ENCODE measurements at regions not wholly inside any gene's neighbourhood (a gene's known extent, or its start where the extent isn't known, plus 50 kb on each side); places are given as distances from the start of the nearest gene placed in this dataset.

- H3K9ac ChIP-seq (ENCODE audit: low read depth in 1 of 2, low read length in 2 of 2): no peak overlapping the region
- no peaks in the 10 kb centered on the region for H3K36me3 ChIP-seq (ENCODE audit: control insufficient read depth in 4 of 4, insufficient read depth in 3 of 4, low read depth in 1 of 4, low read length in 3 of 4)
- TF ChIP-seq, protein P1, sequence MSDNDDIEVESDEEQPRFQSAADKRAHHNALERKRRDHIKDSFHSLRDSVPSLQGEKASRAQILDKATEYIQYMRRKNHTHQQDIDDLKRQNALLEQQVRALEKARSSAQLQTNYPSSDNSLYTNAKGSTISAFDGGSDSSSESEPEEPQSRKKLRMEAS (IDR thresholded peaks at IDR 0.05): no peak
- TF ChIP-seq NR2F2 (IDR thresholded peaks at IDR 0.05) (no peak), EGR1 (IDR thresholded peaks at IDR 0.05; ENCODE audit: low read depth in 2 of 2) (no peak), FOXA1 (IDR thresholded peaks at IDR 0.05) (no peak), JUND (IDR thresholded peaks at IDR 0.05) (no peak), YY1 (IDR thresholded peaks at IDR 0.05) (no peak), RAD21 (IDR thresholded peaks at IDR 0.05) (no peak), FOXA2 (IDR thresholded peaks at IDR 0.05) (no peak), ZBTB33 (IDR thresholded peaks at IDR 0.05) (no peak), TAF1 (conservative IDR thresholded peaks at IDR 0.05) (no peak), HNF4A (conservative IDR thresholded peaks at IDR 0.05) (no peak)
- no peaks in the 10 kb centered on the region for H3K4me1 ChIP-seq (ENCODE audit: control insufficient read depth in 4 of 4, insufficient read depth in 4 of 4, low read length in 3 of 4)
- H3K27ac ChIP-seq (ENCODE audit: low read depth in 1 of 2, low read length in 2 of 2): no peak overlapping the region
- WGBS: 62% methylated on average over 4 of the region's 4 CpGs
- no peaks in the 10 kb centered on the region for H3K9me3 ChIP-seq (ENCODE audit: control insufficient read depth in 4 of 4, low read length in 3 of 4)
- peaks cover 0 to 2% (median 0%) of the 10 kb centered on the region in 4 donors for H3K27me3 ChIP-seq (ENCODE audit: control insufficient read depth in 4 of 4, insufficient read depth in 4 of 4, low read length in 3 of 4)
- DNase-seq (ENCODE audit: low spot score): no peak
- no peak overlapping the region for H3K4me3 ChIP-seq (ENCODE audit: low read depth in 1 of 3, low read length in 3 of 3)
Measured at GRCh38 chr14:65242732-65243134, 140.4 kb upstream of the MAX start.

DNA sequence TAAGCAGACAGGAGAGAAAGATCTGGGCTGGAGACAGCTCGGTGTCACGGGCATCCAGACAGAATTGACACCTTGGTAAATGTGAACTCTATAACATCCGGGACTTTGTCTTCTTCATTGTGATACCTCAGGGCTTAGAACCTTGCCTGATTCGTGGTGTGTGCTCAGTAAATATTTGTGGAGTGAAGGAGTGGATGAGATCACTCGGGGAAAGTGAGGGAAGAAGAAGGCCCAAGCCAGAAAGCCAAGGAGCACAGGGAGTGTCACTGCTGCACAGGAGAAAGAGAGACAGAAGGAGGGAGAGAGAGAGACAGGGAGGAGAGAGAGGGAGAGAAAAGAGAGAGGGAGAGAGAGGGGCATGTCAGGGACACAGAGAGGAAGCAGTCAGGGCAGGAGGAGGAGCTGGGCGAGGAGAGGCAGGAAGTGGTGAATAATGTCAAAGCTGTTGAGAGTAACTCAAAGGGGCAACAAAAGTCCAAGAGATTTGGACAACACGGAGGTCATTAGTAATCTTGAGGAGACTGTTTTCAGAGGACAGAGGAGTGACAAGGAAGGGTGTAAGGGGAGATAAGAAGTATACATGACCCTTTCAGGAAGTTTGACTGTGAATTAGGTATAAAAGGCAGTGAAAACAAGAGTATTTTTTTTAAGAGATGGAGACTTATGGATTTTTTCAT, 141.6 kb upstream of the MAX start:
- no peak overlapping the region for H3K9ac ChIP-seq (ENCODE audit: low read depth in 1 of 2, low read length in 2 of 2)
- no peaks in the 10 kb centered on the region for H3K9me3 ChIP-seq (ENCODE audit: control insufficient read depth in 4 of 4, low read length in 3 of 4)
- no peak for DNase-seq (ENCODE audit: low spot score)
- peaks cover 0 to 2% (median 0%) of the 10 kb centered on the region in 4 donors for H3K27me3 ChIP-seq (ENCODE audit: control insufficient read depth in 4 of 4, insufficient read depth in 4 of 4, low read length in 3 of 4)
- H3K27ac ChIP-seq (ENCODE audit: low read depth in 1 of 2, low read length in 2 of 2): no peak overlapping the region
- no peak overlapping the region for H3K4me3 ChIP-seq (ENCODE audit: low read depth in 1 of 3, low read length in 3 of 3)
- no peaks in the 10 kb centered on the region for H3K4me1 ChIP-seq (ENCODE audit: control insufficient read depth in 4 of 4, insufficient read depth in 4 of 4, low read length in 3 of 4)
- H3K36me3 ChIP-seq (ENCODE audit: control insufficient read depth in 4 of 4, insufficient read depth in 3 of 4, low read depth in 1 of 4, low read length in 3 of 4): no peaks in the 10 kb centered on the region
- 30% methylated on average over 7 of the region's 7 CpGs for WGBS
- TF ChIP-seq FOXA2 (IDR thresholded peaks at IDR 0.05) (no peak), SP1 (IDR thresholded peaks at IDR 0.05) (no peak), HNF4A (conservative IDR thresholded peaks at IDR 0.05) (no peak), NR2F2 (IDR thresholded peaks at IDR 0.05) (no peak), TAF1 (conservative IDR thresholded peaks at IDR 0.05) (no peak), EGR1 (IDR thresholded peaks at IDR 0.05; ENCODE audit: low read depth in 2 of 2) (no peak)
- TF ChIP-seq, protein P2, sequence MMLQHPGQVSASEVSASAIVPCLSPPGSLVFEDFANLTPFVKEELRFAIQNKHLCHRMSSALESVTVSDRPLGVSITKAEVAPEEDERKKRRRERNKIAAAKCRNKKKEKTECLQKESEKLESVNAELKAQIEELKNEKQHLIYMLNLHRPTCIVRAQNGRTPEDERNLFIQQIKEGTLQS (IDR thresholded peaks at IDR 0.05): no peak

DNA sequence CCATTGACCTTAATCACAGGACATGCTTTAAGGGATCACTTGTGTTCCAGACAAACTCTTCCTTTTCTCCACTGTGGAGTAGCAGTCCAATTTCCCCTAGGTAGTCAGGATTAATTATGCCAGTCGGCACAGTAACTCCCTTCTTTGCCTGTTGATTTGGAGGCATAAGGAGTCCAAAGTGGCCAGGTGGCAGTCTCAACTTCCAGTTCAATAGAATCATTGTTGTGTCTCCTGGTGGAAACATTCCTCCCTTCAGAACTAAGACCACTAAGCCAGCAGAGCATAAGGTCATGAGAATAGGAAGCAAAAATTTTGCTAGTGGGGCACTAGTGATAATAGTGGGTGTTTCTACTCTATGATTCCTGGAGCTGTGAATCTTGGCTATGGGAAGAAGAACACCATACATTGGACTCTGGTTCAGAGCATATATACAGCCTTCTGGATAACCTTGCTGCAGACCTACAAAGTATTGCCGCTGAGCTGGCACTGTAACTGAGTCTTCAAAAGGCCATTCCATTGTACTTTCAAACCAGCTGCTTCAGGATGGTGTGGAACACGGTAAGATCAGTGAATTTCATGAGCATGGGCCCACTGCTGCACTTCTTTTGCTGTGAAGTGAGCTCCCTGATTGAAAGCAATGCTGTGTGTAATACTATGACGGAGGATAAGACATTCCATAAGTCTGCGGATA, 147.3 kb upstream of the MAX start:
- no peaks in the 10 kb centered on the region for H3K9me3 ChIP-seq (ENCODE audit: control insufficient read depth in 4 of 4, low read length in 3 of 4)
- DNase-seq (ENCODE audit: low spot score): no peak
- H3K4me1 ChIP-seq (ENCODE audit: control insufficient read depth in 4 of 4, insufficient read depth in 4 of 4, low read length in 3 of 4): no peaks in the 10 kb centered on the region
- H3K36me3 ChIP-seq (ENCODE audit: control insufficient read depth in 4 of 4, insufficient read depth in 3 of 4, low read depth in 1 of 4, low read length in 3 of 4): no peaks in the 10 kb centered on the region
- no peak overlapping the region for H3K4me3 ChIP-seq (ENCODE audit: low read depth in 1 of 3, low read length in 3 of 3)
- TF ChIP-seq, protein P3, sequence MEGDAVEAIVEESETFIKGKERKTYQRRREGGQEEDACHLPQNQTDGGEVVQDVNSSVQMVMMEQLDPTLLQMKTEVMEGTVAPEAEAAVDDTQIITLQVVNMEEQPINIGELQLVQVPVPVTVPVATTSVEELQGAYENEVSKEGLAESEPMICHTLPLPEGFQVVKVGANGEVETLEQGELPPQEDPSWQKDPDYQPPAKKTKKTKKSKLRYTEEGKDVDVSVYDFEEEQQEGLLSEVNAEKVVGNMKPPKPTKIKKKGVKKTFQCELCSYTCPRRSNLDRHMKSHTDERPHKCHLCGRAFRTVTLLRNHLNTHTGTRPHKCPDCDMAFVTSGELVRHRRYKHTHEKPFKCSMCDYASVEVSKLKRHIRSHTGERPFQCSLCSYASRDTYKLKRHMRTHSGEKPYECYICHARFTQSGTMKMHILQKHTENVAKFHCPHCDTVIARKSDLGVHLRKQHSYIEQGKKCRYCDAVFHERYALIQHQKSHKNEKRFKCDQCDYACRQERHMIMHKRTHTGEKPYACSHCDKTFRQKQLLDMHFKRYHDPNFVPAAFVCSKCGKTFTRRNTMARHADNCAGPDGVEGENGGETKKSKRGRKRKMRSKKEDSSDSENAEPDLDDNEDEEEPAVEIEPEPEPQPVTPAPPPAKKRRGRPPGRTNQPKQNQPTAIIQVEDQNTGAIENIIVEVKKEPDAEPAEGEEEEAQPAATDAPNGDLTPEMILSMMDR (IDR thresholded peaks at IDR 0.05; ENCODE audit: low read depth, low read length, missing input control): no peak
- TF ChIP-seq NR2F2 (IDR thresholded peaks at IDR 0.05) (no peak), FOXA2 (IDR thresholded peaks at IDR 0.05) (no peak), TAF1 (conservative IDR thresholded peaks at IDR 0.05) (no peak), YY1 (IDR thresholded peaks at IDR 0.05) (no peak), FOXA1 (IDR thresholded peaks at IDR 0.05) (no peak), SP1 (IDR thresholded peaks at IDR 0.05) (no peak), EGR1 (IDR thresholded peaks at IDR 0.05; ENCODE audit: low read depth in 2 of 2) (no peak), RAD21 (IDR thresholded peaks at IDR 0.05) (no peak), HNF4A (conservative IDR thresholded peaks at IDR 0.05) (no peak)
- TF ChIP-seq, protein P1 (IDR thresholded peaks at IDR 0.05): no peak
- TF ChIP-seq, protein P2 (IDR thresholded peaks at IDR 0.05): no peak
- H3K9ac ChIP-seq (ENCODE audit: low read depth in 1 of 2, low read length in 2 of 2): no peak overlapping the region
- H3K27me3 ChIP-seq (ENCODE audit: control insufficient read depth in 4 of 4, insufficient read depth in 4 of 4, low read length in 3 of 4): no peaks in the 10 kb centered on the region
- WGBS: 87% methylated on average over 5 of the region's 5 CpGs
- no peak overlapping the region for H3K27ac ChIP-seq (ENCODE audit: low read depth in 1 of 2, low read length in 2 of 2)
